Gastroesophageal sphincter (tissue), 3 donors: ENCODE measurements at regions not wholly inside any gene's neighbourhood (a gene's known extent, or its start where the extent isn't known, plus 50 kb on each side); places are given as distances from the start of the nearest gene placed in this dataset.

ENCODE experiments used
- EP300 ChIP-seq: sonication (generic); formaldehyde crosslinking; IDR thresholded peaks from one replicate; pipeline ENCODE4 v1.6.1; 2017; ENCODE audit warnings: antibody characterized with exemption, mild to moderate bottlenecking
- POLR2A ChIP-seq, 2 donors: fragments of 450-650 bp; IDR thresholded peaks; one replicate each; pipeline ENCODE4 v1.6.1; 2017; ENCODE audit warnings: antibody characterized with exemption in 2 of 2, mild to moderate bottlenecking in 2 of 2, moderate library complexity in 1 of 2
- POLR2AphosphoS5 ChIP-seq: sonication (generic); formaldehyde crosslinking; IDR thresholded peaks from one replicate; pipeline ENCODE4 v1.6.1; 2017; ENCODE audit warnings: antibody characterized with exemption
- TF ChIP-seq, protein P1 (sequence below), 4 experiments: fragments of 200-600 bp in 2 of 4; fragments of 450-650 bp in 2 of 4; sonication (generic) in 1 of 4; IDR thresholded peaks; one replicate each; pipeline ENCODE4 v1.5.1; 2017 to 2019; ENCODE audit warnings: antibody characterized with exemption in 4 of 4, mild to moderate bottlenecking in 2 of 4, moderate library complexity in 2 of 4

DNA sequence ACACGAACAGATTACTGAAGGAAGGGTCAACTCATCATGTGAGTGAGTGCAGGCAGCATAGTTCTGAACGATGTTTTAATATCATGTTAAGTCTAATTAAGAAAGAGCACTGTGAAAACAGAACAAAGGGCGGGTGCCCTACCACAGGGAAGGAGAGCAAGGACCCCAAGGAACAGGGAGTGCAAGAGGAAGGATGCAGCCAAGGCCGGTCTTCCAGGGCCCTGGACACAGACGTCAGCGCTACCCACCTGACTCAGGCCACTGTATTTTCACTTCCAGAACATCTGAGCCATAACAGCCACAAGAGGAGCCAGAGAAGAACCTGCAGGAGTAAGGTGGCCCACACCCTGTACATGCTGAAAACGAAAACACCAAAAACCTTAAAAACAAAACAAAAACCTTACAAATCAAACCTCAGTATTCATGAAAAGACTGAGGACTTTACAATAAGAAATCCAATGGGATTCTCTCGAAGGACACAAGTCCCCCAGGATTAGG lies 506.1 kb upstream of the AKR1E2 start:
- TF ChIP-seq, protein P1, sequence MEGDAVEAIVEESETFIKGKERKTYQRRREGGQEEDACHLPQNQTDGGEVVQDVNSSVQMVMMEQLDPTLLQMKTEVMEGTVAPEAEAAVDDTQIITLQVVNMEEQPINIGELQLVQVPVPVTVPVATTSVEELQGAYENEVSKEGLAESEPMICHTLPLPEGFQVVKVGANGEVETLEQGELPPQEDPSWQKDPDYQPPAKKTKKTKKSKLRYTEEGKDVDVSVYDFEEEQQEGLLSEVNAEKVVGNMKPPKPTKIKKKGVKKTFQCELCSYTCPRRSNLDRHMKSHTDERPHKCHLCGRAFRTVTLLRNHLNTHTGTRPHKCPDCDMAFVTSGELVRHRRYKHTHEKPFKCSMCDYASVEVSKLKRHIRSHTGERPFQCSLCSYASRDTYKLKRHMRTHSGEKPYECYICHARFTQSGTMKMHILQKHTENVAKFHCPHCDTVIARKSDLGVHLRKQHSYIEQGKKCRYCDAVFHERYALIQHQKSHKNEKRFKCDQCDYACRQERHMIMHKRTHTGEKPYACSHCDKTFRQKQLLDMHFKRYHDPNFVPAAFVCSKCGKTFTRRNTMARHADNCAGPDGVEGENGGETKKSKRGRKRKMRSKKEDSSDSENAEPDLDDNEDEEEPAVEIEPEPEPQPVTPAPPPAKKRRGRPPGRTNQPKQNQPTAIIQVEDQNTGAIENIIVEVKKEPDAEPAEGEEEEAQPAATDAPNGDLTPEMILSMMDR (IDR thresholded peaks at IDR 0.05): no peak
- TF ChIP-seq EP300 (no peak), POLR2AphosphoS5 (no peak), POLR2A (IDR thresholded peaks at IDR 0.05) (no peak)
